DMS53 (cell line): ENCODE measurements at regions not wholly inside any gene's neighbourhood (a gene's known extent, or its start where the extent isn't known, plus 50 kb on each side); places are given as distances from the start of the nearest gene placed in this dataset.
"Not testable (repeated sequence)": the region's sequence is repeated elsewhere in the genome, so short reads cannot be mapped to it uniquely, and the experiment has no call there.

Experiments used
- DNase-seq: peaks from one replicate; lab custom pipeline; 2025; lab: John Stamatoyannopoulos, UW

DNA sequence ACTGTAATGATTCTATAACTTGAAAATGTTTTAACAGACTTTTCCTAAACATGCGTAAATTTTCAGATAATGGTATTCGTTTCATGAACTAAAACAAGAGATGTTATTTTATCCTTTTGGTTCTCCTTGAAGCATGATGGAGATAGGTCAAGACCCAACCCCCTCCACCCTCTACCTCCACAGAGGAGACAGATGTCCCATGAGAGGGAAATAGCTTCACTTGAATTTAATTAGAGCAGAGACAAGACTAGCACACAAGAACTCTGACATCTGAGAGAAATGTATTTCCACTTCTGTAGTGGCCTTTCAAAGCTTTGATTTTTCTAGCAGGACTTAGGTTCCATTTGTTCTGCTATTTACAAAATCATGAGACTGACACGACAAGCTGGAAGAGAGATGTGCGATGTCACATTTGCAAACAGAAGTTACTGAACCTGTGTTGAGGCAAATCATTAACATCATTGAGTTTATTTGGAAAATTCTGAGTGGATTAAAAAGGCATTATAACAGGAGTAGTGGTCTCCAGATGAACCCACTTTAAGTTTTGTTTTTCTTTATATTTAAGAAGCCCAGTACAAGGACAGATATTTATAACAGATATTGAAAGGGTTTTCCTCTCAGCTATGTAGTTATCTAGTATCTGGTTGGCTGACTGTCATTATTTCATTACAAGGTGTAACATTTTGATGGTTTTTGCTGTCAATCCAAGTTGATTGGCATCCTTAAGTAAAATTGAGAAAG is 276.2 kb downstream of the ASXL3 start:
- peak; percentile 40 for DNase-seq

DNA sequence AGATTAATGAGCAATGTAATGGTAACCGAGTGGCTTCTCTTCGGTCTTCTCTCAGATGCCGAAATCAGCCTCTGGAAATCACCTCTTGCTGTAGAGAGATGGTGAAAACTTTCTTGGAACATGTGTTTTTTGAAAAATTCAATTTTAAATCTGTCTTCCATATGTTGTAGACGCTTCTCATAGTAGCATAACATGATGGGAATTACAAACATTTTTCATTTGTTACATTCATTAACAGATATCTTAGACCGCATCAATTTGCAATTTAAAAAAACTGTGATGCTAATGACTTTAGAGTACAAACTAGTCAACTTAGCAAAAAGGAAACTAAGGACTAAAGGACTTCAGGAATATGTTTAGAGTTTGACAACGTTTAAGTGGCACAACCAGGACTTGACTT is 275.2 kb downstream of the ASXL3 start:
- no peak for DNase-seq

DNA sequence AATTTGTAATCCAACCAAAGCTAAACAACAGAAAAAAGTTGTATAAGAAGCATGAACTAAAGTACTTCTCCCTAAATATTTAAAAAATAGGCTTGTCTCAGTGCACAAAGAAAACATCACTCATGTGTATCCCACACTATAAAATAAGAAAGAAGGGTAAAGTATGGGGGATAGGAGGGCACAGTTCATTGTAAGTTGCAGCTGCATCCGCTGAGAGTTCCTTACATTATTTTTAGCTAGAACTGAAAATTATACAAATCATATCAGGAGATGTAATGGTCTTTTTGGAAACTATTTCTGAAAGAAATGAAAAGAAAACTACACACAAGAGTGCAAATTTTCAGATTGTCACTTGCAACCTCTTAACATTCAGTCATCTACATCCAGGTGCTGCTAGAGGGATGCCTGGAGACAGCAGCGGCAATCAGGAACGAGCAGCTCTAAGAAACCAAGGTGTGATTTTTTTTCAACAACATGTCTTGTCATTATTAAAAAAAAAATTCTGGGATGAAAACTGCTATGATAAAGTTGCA is 273.6 kb downstream of the ASXL3 start:
- no peak for DNase-seq

DNA sequence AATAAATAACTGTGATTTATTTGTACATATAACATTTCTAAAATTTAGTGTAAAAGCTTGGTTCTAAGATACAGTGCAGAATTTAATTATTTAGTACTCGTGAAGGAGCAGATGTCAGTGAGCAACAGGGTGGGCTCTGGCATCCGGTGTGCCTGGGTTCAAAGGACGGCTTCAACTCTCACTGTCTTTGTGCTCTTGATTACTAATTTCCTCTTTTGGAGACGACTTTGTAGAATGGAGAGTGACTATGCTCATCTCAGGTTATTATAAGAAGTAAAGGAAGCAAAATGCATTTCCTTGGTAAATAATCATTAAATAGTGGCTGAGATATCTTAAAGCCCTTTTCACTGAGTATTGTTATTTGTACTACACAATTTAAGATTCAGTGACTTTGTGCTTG is 271.7 kb downstream of the ASXL3 start:
- DNase-seq: no peak

DNA sequence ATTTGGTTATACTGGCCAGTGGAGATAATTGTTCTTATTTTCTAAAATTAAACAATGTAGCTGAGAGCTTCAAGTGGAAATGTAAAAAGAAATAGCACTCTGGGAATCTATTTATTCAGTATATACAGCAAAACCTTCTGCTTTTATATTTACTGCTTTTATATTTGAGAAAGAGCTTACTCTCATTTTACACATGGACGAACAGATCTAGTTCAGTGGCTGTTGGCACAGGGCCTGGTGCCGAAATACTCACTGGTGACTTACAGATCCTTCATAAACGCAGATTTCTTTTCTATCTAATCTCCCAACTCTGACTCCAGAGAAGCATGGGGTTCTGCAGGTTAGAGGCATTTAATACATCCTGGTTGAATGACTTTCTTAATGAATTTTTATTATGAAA is 266.2 kb downstream of the ASXL3 start:
- DNase-seq: no peak

DNA sequence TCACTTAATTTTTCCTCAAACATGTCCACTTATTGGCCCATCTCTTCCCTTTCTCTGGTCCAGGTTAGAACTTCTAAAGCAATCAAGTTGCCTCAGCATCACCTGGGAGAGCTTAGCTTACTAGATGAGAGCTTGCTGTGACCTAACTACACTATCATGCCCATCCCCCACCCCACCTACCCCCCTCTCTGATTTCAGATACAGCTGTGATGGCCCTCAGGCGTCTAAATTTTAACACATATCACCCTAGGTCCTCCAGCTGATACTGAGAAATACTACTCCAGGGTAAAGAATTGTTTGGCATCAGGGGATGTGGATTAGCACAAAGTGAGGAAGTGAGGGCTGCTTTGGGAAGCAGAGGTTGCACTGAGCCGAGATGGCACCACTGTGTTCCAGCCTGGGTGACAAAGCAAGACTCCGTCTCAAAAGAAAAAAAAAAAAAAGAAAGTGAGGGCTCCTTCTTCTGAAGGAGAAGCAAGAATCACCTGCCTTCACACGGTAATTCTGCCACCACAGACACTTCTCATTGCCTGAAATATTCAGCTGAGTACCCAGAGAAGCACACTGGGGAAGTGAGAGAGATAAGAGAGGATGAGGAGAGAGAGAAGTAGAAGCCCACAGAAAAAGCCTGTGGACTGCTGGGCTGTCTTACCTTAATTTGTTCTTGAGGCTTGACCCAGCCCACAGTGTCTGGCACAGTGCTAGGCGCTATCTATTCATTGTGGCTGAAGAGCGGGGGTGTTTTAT is 263.4 kb downstream of the ASXL3 start:
- no peak for DNase-seq

DNA sequence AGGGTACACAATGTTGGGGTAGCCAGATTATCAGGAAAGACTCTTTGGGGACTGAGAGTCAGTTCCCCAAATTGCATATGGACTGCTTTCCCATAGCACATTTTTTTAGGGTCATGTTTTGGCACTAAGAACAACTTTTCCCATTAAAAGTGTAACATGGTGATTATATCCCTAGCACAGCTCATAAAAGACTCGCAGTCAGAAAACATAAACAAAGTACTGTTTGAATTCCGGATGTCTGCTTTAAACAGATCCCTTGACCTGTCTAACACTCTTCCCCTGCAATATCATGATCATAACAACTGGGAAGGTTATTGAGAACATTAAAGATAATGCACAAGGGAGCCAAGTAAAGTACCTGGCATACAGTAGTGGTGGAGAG is 262.2 kb downstream of the ASXL3 start:
- no peak for DNase-seq

DNA sequence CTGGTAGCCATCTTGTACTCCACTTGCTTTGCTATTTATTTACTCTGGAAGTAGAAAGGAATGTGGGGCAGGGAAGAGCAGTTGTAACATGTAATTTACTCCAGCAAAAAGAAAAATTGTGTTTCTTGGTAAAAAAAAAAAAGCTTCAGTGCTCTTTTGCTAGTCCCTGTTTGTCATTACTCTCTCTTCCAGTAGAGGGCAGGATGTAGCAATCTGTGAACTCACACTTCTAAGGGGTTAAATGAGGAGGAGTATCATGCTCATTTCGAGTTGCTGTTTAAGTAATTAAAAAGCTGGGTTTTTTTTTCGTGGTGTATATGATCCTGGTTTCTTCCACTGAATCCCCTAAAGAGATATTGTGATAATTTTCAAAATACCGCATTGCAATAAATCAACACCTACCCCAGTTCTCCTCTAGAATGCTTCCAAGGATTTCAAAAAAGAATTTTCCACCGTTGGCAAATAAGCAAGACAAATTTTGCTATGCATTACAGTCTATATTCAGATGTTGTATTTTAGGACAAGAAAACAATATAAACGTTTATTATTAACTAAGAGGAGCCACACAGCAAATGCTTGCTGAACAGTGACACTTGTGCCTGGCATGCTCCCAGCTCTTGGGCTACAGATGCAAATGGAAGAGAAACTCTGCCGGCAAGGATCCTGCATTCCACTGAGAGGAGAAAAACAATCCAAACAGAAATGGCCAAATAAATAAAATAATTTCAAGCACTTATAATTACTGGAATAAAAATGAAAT is 261.6 kb downstream of the ASXL3 start:
- peak; percentile 89 for DNase-seq

DNA sequence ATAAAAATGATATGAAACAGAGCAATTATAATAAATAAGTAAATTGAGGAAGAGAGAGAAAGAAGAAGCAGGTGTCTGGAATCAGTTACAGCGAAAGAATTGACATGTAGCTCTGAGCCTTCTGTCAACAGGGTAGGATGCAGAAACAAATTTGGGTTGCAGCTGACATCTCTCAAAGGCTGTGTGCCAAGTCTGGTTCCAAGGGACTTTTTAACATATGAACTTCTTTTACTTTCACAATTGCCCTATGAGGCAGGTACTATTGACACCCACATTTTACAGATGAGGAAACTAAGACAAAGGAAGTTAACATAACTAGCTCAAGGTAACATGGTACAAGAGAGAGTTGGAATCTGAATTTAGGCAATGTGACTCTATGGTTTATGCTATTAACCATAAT is 260.0 kb downstream of the ASXL3 start:
- DNase-seq: no peak

DNA sequence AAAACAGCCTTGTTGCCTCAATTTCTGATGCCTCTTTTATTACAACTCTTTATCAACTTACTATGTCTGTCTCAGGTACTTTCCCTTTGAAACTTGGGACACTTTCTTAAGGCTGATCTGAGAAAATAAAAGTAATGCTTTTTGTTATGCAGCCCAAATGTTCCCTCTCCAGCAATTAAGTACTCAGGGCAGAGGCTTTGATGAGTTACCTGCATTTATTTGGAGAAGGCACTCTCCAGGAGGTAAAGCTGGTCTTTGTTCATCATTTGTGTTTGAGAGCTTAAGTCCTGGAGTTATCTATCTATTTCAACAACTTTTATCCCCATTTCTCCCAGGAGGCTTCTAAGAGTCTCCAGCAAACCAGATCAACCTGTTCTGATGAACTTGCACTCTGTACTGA is 259.2 kb downstream of the ASXL3 start:
- DNase-seq: peak; percentile 60

DNA sequence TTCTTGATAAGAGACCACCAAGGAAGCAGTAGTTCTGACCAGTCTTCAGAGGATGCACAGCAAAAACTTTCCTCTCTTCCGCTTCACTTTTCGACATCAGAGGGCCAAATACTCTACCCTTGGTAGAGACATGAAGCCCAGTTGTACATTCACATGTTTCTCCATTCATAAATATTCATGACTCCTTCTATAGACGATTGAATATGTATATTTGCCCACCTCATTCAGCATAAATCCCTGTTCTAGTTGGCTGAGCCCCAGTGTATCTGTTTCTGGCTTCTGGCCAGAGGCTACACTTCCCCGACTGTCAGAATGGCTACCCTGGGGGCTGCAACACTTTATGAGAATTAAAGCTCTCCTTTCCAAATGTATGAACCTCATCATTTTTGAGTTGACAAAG is 258.5 kb downstream of the ASXL3 start:
- peak; percentile 73 for DNase-seq

DNA sequence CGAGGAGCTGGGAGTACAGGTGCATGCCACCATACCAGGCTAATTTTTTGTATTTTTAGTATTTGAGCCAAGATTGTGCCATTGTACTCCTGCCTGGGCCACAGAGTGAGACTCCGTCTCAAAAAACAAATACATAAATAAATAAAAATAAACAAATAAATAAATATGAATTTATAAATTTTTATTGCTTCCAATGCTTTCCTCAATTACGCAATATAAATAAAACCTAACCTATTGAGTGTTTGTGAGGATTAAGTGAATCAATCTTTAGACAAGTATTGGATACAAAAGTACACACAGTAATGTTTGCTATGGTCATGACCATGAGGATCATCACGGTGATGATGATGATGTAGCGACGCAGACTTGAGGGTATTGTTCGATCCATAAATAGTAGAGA is 257.4 kb downstream of the ASXL3 start:
- peak; percentile 92 for DNase-seq

DNA sequence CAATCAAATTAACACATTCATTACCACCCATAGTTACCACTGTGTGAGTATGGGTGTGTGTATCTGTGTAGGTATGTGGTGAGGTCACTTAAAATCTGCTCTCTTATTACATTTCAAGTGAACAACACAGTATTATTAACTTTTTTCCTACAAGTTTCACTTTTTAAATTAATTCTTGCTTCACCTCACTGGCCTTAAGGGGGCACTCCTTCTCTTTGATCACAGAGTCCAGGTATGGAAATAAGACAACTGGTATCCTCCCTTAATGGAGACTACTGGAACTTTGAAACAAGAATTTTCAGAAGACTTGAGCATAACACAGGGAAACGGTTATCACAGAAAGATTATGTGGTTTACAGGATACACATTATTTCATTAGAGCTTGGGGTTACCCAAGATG is 255.8 kb downstream of the ASXL3 start:
- DNase-seq: peak; percentile 62

DNA sequence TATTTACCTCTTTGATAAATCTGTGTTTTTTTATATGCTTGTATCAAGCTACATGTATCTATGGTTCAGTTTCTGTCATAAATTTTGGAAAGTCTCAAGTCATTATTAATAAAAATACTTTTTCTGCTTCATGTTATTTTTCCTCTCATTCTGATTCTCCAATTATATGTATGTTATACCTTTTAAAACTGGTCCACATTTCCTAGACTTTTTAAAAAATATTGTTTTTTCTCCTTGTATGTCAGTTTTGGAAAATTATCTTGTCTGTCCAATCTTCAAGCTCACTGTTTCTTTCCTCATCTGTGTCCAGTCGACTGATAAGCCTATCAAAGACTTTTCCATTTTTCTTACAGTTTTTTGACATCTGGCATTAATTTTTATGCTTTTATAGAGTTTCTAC is 253.4 kb downstream of the ASXL3 start:
- no peak for DNase-seq

DNA sequence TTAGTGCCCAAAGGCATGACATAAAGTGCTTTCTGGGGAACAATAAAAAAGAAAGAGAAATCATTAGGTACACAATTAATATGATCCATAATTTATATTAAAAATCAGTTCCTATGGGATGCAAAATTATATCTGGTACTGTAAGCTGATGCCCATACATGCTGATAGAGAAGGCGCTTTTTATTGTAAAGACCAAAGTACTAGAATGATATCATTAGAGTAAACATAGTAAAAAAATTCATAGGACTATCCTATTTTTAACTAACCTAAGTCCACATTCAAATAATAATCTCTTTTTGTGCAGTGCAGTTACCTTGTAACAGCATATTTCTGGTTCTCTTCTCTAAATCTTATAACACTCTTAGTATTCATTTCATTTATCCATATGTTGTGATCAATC is 252.2 kb downstream of the ASXL3 start:
- peak; percentile 61 for DNase-seq

DNA sequence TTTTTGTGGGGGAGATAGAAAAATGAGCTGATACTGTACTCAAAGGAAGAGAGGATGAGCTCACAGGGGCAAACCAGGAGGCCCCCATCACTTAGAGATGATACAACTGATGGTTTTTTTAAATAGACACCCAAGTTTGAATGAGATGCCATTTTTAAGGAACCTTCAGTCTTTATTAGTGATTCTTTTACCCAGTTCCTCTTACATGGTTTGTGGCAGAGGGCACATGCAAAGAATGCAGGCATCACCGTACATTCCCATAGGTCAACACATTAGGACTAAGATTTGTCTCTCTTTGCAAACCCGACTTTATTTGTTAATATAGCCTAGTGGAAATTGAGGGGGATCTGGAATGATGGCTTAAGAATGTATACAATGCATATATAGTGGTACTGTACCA is 250.9 kb downstream of the ASXL3 start:
- no peak for DNase-seq

DNA sequence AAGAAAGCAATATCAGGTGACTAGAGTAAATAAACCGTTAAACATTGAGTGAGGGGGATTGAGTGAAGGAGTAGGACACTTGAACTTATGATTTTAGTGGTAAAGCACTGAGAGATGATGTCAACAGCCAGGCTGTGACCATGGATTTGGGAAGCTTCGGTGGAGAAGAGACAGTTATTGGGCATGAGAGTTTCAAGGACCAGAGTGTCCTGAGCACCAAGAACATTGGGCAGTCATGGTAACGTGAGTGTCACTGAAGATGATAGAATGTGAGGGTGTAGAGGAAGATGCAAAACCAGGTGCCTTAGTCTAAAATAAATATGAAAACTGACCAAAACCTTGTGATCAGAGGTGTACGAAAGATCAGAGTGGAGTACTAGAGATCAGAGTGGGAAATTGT is 248.1 kb downstream of the ASXL3 start:
- DNase-seq: peak; percentile 93

DNA sequence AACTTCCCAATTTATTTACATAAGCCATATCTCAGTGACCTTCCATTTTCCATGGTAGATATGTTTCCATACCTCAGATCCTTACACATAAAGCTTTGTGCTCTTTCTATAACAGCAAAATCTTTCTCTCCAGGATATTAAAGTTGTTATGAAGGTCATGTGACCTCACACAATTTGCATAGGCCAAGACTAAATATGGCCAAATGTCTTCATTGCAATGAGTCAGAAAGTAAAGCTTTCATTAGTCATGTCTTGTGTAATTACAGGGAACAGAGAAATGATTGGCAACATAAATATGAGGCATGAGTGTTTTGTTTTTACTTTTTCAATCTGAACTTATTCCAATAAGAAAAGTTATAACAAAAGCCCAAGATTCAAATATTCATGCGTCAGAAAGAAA is 243.5 kb downstream of the ASXL3 start:
- peak; percentile 75 for DNase-seq

DNA sequence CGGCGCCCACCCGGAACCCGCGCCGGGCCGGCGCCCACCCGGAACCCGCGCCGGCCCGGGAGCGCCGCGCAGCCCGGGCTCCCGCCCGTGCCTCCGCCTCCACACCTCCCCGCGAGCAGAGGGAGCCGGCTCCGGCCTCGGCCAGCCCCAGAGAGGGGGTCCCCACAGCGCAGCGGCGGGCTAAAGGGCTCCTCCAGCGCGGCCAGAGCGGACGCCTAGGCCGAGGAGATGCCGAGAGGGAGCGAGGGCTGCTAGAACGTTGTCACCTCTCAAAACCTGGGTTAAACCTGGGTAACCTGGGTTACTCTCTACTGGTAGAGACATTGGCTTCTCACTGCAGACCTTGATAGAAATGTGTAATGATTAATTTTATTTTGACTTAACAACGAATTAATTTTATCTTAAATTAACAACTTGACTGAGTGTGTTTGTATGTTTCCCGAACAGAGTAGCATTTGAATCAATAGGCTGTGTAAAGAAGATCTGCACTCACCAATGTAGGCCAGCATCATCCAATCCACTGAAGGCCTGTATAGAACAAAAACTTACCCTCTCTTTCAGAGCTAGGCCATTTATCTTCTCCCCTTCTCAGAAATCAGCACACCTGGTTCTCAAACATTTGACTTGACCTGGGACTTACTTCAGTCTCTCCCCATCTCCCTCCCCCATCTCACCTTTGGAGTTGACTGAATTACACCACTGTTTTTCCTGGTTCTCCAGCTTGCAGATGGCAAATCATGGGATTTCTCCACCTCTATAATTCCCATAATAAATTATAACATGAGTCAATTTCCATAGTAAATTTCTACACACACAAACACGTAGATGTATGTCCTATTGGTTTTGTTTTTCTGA is 242.7 kb downstream of the ASXL3 start:
- DNase-seq: no peak

DNA sequence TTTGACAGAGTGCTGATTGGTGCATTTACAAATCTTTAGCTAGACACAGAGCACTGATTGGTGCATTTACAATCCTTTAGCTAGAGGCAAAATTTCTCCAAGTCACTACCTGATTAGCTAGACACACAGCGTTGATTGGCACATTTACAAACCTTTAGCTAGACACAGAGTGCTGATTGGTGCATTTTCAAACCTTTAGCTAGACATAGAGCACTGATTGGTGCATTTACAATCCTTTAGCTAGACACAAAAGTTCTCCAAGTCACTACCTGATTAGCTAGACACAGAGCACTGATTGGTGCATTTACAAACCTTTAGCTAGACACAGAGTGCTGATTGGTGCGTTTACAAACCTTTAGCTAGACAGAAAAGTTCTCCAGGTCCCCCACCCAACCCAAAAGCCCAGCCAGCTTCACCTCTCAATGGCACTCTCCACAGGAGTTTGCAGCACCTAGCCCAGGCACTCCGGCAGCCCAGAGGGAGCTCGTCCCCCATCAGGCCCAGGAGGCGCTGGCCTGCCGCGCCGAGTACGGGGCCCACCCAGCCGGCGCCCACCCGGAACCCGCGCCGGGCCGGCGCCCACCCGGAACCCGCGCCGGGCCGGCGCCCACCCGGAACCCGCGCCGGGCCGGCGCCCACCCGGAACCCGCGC is 241.8 kb downstream of the ASXL3 start:
- not testable (repeated sequence) for DNase-seq

DNA sequence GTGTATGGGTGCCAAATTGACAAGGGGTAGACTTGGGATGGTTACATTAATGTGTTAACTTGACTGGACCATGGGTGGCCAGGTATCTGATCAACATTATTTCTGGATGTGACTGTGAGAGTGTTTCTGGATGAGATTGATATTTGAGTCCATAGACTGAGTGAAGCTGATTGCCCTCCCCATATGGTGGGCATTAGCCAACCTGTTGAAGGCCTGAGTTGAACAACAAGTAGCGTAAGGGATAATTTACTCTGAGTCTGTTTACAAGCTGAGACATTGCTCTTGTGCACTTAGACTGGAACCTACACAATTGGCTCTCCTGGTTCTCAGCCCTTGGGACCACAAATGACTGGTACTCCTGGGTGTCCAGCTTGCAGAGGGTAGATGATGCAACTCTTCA is 240.1 kb downstream of the ASXL3 start:
- DNase-seq: no peak
